ENCODE measurements at regions not wholly inside any gene's neighbourhood (a gene's known extent, or its start where the extent isn't known, plus 50 kb on each side); places are given as distances from the start of the nearest gene placed in this dataset.
A peak's percentile ranks its signal among the peaks of the same experiment; 100 is the strongest.
"Not testable (repeated sequence)": the region's sequence is repeated elsewhere in the genome, so short reads cannot be mapped to it uniquely, and the experiment has no call there.

GRCh38 chr15:85264614-85265190 is 115.7 kb upstream of the AKAP13 start:
- not testable (repeated sequence) for DNase-seq (ENCODE audit: low spot score)

- not testable (repeated sequence) for DNase-seq (ENCODE audit: low spot score)
These were observed 113.1 kb upstream of the AKAP13 start for GRCh38 chr15:85267158-85267857.

GRCh38 chr15:85274315-85275050 is 105.9 kb upstream of the AKAP13 start:
- DNase-seq (ENCODE audit: low spot score): no peak

DNA sequence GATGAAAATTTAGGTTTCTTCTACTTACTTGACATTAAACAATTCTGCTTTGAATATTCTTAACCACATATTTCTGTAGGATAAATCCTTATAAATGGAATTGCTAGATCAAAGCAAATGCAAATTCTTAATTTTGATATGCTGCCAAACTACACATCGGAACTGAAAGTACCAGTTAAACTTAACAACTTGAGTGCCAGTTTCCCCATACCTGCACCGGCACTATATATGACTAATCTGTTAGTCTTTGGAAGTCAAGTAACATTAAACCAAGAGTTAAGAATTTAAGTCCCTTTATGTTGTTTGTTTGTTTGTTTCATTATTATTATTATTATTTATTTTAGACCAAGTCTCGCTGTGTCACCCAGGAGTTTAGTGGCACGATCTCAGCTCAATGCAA is 103.9 kb upstream of the AKAP13 start:
- no peak for DNase-seq (ENCODE audit: low spot score)

DNA sequence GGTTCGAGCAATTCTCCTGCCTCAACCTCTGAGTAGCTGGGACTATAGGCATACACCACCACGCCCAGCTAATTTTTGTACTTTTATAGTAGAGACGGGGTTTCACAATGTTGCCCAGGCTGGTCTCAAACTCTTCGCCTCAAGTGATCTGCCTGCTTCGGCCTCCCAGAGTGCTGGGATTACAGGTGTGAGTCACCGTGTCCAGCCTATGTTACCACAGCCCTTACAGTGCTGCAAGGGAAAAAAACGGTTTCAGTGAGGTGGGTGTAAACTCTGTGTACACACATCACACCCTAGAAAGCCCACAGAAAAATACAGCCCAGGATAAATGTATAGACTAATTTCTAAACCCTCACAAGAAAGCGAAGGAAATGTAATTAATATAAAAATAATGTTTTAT is 103.5 kb upstream of the AKAP13 start:
- DNase-seq (ENCODE audit: low spot score): no peak

DNA sequence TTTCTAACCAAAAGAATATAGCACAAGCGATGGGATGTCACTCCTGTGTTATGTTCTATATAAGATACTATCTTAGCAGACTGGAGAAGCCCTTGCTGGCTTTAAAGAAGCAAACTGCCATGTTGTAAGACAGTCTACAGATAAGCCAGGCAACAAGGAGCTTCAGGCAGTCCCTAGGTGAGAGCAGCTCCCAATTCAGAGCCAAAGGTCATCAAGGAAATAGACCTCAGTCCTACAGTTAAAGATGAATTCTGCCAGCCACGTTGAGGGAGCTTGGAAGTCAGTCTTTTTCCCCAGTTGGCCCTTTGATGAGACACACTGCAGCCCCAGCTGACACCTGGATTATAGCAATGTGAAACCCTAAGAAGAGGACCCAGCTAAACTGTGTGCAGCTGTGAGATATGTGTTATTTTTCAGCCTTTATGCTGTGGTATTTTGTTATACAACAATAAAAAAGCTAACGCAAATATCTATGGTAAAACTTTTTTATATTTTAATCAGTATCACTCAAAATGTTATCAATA is 102.5 kb upstream of the AKAP13 start:
- DNase-seq (ENCODE audit: low spot score): no peak

DNA sequence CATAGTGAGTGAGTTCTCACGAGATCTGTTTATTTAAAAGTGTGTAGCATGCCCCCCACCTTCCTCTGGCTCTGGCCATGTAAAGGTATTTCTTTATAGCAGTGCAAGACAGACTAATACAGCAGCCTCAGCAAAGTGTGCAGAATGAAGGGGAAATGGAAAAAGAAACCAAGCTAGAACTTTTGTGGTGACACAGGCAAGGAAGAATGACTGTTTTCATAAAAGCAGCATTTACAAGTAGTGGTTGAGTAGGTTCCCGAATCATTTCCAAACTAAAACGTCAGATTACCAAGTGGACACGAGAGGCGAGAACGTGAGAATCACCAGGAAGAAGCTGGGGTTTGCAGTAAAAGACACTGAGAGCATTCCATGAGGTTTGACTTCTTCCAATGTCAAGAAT is 100.2 kb upstream of the AKAP13 start:
- no peak for DNase-seq (ENCODE audit: low spot score)

DNA sequence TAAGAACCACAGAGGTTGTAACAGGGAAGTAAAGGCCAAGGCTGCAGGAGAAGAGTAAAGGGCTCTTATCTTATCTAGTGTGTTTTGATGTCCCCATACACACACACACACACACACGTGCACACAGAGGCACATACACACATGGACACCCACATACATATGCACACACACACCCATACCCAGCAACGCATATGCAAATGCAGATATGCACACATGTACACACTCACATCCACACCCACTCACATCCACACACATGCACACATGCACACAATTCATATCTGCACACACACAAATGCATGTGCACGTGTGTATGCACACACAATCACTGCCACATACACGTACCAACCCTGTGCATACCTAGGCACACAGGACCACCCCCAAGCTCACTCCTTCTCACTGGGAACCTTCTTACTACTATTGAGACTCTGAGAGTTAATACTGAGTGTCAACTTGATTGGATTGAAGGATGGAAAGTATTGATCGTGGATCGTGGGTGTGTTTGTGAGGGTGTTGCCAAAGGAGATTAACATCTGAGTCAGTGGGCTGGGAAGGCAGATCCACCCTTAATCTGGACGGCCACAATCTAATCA is 99.0 kb upstream of the AKAP13 start:
- DNase-seq (ENCODE audit: low spot score): no peak

DNA sequence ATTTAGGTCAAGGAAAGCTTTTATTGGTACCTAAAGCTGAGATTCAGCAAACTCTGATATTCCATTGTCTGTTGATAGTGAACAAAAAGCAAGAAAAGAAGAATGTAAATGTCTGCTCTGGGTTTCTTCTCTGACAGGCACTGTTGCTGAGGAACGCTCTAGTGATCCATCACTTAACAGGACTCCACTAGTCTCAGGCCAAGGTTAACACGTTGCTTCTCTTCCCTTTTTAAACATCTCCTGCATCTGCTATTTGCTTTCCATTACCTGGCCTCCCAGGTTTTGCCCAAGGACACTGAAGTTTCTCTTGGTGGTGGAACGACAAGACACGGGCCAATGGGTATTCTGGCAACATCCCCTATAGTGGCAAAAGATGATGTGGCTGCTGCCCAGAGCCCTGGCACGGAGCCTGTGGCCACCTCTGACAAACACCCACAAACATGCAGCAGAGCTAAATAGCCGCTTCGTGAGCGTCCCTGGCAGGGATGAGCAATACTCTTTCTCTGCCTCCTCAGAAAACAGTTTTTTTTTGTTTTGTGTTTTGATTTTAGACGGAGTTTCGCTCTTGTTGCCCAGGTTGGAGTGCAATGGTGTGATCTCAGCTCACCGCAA is 97.8 kb upstream of the AKAP13 start:
- DNase-seq (ENCODE audit: low spot score): peak; percentile 21

GRCh38 chr15:85283815-85284214 is 96.6 kb upstream of the AKAP13 start:
- DNase-seq (ENCODE audit: low spot score): not testable (repeated sequence)

DNA sequence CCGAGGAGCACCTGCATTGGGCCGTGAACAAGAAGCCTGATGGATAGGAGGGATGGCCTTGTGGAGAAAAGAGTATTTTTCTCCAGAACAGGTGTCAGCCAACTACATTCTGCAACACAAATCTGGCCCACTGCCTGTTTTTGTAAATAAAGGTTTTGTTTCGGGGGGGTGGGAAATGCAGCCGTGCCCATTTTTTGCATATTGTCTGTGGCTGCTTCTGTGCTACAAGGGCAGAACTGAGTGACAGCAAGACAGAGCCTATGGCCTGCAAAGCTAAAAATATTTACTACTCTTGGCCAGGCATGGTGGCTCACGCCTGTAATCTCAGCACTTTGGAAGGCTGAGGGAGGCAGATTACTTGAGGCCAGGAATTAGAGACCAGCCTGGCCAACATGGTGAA is 95.9 kb upstream of the AKAP13 start:
- no peak for DNase-seq (ENCODE audit: low spot score)

DNA sequence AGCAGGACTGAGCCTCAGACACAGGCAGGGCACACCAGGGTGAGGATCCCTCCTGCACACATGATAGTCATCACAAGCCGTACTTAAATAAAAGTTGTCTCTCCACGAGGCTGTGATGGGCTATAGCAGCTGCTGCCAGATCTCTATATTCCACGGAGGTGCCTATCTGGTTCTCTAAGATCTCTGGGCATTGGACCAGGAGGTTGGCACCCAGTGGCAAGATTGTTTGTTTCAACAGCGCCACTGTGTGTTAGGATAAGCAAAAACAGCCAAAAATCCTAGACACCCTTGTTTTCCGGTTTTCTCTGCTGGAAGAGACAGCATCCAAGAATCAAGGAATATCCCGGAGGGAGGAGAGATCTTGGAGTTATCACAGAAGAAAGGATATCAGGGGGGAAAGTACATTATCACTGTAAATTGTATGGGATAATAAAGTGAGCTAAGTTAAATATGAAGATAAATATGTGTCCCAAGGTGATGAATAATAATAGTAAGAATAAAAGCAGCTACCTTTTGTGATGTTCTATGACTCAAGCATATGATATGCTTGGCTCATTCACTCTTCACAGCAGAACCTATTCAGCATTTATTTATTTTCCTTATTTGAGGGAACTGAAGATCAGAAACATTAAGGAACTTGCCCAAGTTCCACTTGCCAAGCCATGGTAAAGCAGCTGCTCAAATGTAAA is 90.6 kb upstream of the AKAP13 start:
- DNase-seq (ENCODE audit: low spot score): peak; percentile 67

GRCh38 chr15:85292583-85292982 is 87.8 kb upstream of the AKAP13 start:
- not testable (repeated sequence) for DNase-seq (ENCODE audit: low spot score)

GRCh38 chr15:85296615-85297402 is 83.6 kb upstream of the AKAP13 start:
- DNase-seq (ENCODE audit: low spot score): peak; percentile 59

GRCh38 chr15:85297537-85297936 is 82.9 kb upstream of the AKAP13 start:
- no peak for DNase-seq (ENCODE audit: low spot score)

- DNase-seq (ENCODE audit: low spot score): no peak
These were observed 82.0 kb upstream of the AKAP13 start for GRCh38 chr15:85298366-85298765.

GRCh38 chr15:85298941-85299340 is 81.5 kb upstream of the AKAP13 start:
- no peak for DNase-seq (ENCODE audit: low spot score)

DNA sequence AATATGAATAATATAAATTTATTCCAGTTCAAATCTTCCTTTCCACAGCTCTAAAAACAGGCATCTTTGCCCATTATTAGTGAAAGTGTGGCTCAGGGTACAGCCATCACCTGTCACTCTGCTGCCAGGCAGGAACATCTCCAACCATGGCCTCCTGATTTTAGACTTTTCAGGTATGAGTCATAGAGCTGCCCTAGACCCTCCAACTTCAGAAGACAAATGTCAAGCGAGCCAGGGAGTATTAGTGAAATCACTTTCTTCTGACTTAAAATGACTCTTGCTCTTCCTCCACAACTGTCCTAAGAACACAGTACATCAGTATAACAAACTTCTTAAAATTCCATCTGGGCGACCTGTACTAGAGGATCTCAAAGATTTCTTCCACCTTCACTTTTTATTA is 78.1 kb upstream of the AKAP13 start:
- DNase-seq (ENCODE audit: low spot score): no peak

- DNase-seq (ENCODE audit: low spot score): no peak
These were observed 75.4 kb upstream of the AKAP13 start for GRCh38 chr15:85305050-85305449.

- no peak for DNase-seq (ENCODE audit: low spot score)
These were observed 73.3 kb upstream of the AKAP13 start for GRCh38 chr15:85306946-85307686.
